Spleen (tissue), 7 donors: ENCODE measurements at regions not wholly inside any gene's neighbourhood (a gene's known extent, or its start where the extent isn't known, plus 50 kb on each side); places are given as distances from the start of the nearest gene placed in this dataset.

Experiments used
- CTCF ChIP-seq, 11 experiments: fragments of 200-600 bp in 7 of 11; fragments of 450-650 bp in 4 of 11; sonication (generic) in 4 of 11; IDR thresholded peaks in 8 of 11; conservative IDR thresholded peaks in 3 of 11; 1 replicate in 7 of 11; 2 replicates in 4 of 11; pipeline versions ENCODE4 v1.4.0 to v1.8.0; 2016 to 2021; ENCODE audit warnings: antibody characterized with exemption in 11 of 11, inconsistent platforms in 4 of 11, mild to moderate bottlenecking in 1 of 11
- POLR2A ChIP-seq, 3 donors: fragments of 450-650 bp; IDR thresholded peaks; one replicate each; pipeline ENCODE4 v1.5.1; 2017; ENCODE audit warnings: antibody characterized with exemption in 3 of 3, mild to moderate bottlenecking in 1 of 3
- POLR2AphosphoS5 ChIP-seq, 3 donors: sonication (generic); formaldehyde crosslinking; IDR thresholded peaks; one replicate each; pipeline ENCODE4 v1.5.1; 2017; ENCODE audit warnings: antibody characterized with exemption in 3 of 3
- donor health status: DM: no; HTN: no; CAD: no; lungs with moderate emphysema.
- donor health status: DM: no; HTN: no; CAD: no.
- donor health status: DM: no; HTN: no; CAD: no.

GRCh38 chr4:33714971-33715370 is 2529.3 kb downstream of the ARAP2 start:
- no peak for TF ChIP-seq CTCF (IDR thresholded peaks at IDR 0.05 in 8 of 11, conservative IDR thresholded peaks at IDR 0.05 in 3 of 11)
- no peak for TF ChIP-seq POLR2AphosphoS5 (IDR thresholded peaks at IDR 0.05)
- no peak for TF ChIP-seq POLR2A (IDR thresholded peaks at IDR 0.05)
